Fibroblast of mammary gland (primary cell): ENCODE measurements at regions not wholly inside any gene's neighbourhood (a gene's known extent, or its start where the extent isn't known, plus 50 kb on each side); places are given as distances from the start of the nearest gene placed in this dataset.

Experiments used
- DNase-seq: peaks from one replicate; pipeline ENCODE4 v3.0.0-alpha.2; 2010; ENCODE audit warnings: low read depth
- H3K4me3 ChIP-seq: 2 replicates; pipeline ENCODE4 v1.5.1; 2011; ENCODE audit warnings: low read depth, mild to moderate bottlenecking, low read length, moderate library complexity; ENCODE audit not compliant: control insufficient read depth
- TF ChIP-seq, protein P1 (sequence below): conservative IDR thresholded peaks from 2 replicates; pipeline ENCODE4 v1.5.1; 2011; ENCODE audit warnings: low read depth, low read length, inconsistent platforms; ENCODE audit not compliant: control insufficient read depth, insufficient read depth

DNA sequence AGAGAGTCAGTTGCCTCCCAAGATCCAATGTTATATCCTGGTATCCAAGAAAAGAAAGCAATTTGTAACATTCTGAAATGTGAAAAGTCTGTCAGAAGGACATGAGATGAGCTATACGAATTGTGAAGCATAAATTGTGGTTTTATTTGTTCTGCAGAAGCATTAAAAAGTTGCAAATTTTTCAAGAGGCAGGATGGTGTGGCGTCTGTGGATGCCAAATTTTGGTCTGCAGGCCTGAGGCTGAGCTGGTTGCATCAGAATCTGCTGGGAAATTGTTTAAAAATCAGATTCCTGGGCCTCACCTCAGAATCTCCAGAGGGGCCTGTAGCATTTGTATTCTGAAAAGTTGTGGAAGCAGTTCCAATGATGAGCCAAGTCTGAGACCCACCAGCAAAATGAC lies 284.7 kb downstream of the NUAK1 start:
- TF ChIP-seq, protein P1, sequence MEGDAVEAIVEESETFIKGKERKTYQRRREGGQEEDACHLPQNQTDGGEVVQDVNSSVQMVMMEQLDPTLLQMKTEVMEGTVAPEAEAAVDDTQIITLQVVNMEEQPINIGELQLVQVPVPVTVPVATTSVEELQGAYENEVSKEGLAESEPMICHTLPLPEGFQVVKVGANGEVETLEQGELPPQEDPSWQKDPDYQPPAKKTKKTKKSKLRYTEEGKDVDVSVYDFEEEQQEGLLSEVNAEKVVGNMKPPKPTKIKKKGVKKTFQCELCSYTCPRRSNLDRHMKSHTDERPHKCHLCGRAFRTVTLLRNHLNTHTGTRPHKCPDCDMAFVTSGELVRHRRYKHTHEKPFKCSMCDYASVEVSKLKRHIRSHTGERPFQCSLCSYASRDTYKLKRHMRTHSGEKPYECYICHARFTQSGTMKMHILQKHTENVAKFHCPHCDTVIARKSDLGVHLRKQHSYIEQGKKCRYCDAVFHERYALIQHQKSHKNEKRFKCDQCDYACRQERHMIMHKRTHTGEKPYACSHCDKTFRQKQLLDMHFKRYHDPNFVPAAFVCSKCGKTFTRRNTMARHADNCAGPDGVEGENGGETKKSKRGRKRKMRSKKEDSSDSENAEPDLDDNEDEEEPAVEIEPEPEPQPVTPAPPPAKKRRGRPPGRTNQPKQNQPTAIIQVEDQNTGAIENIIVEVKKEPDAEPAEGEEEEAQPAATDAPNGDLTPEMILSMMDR = no peak
- DNase-seq = no peak
- H3K4me3 ChIP-seq = no peak overlapping the region

DNA sequence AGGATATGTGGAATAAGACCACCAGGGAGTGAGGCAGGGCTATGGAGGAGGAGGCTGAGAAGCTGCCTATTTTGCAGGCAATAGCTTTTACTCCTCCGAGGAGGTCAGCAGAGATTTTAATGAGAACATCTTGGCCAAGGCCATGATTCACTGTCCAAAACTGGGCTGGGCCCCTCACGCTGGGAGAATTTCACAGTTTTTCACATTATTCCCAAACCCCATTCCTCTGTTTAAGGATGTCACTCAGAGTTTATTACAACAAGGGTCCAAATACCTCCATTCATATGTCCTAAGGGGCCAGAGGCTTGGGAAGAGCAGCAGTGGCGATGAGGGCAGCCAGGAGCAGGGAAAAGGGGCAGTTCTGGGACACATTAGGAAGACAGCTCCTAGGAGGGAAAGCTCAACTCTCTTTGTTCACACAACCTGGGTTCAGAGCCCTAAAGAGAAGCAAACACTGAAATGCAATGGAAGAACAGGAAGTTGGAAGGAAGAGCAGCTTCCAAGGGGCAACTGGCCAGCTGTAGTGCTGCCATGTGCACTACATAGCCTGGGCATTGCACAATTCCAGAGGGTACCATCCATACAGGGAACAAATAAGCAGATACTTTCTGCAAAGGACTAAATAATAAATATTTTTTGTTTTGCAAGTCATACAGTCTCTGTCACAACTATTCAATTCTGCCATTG lies 283.2 kb downstream of the NUAK1 start:
- TF ChIP-seq, protein P1 = no peak
- H3K4me3 ChIP-seq = no peak overlapping the region
- DNase-seq = no peak

DNA sequence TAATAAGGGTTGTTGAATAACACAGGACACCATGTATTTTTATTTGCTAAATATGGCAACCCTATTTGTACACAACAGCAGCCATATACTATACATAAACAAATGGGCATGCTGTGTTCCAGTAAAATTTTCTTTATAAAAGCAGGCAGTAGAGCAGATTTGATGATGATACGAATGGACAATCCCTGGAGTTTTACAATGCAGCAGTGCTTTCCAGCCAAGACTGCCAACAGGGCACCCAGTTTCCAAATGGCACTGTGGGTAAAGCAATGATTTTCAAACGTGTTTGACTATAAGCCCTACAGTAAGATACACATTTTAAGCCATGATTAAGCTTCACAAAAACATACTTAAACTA lies 282.7 kb downstream of the NUAK1 start:
- TF ChIP-seq, protein P1 = no peak
- no peak for DNase-seq
- H3K4me3 ChIP-seq = no peak overlapping the region

DNA sequence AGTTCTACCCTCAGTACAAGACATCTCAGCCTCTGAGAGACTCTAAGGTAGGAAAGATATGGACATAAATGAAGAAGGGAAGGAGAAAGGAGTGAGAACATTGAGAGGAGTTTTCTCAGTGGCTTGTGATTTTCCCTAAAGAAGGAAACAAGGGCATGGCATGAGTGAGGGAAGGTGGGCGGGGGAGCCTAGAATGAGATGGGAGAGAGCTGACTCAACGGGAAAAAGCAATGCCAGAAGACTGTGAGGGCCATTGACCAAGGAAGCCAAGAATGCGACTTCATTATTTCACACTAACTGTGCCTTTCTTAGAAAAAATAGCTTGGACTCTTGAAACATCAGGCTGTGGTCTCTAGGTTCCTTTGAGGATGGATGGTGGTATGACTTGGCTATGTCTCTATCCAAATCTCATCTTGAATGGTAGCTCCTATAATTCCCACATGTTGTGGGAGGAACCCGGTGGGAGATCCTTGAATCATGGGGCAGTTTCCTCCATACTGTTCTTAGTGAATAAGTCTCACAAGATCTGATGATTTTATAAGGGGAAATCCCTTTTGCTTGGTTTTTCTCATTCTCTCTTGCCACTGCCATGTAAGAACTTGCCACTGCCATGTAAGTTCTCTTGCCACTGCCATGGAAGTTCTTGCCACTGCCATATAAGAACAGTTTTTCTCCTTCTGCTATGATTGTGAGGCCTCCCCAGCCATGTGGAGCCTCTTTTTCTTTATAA lies 279.6 kb downstream of the NUAK1 start:
- H3K4me3 ChIP-seq = no peak overlapping the region
- DNase-seq = no peak
- TF ChIP-seq, protein P1 = no peak

DNA sequence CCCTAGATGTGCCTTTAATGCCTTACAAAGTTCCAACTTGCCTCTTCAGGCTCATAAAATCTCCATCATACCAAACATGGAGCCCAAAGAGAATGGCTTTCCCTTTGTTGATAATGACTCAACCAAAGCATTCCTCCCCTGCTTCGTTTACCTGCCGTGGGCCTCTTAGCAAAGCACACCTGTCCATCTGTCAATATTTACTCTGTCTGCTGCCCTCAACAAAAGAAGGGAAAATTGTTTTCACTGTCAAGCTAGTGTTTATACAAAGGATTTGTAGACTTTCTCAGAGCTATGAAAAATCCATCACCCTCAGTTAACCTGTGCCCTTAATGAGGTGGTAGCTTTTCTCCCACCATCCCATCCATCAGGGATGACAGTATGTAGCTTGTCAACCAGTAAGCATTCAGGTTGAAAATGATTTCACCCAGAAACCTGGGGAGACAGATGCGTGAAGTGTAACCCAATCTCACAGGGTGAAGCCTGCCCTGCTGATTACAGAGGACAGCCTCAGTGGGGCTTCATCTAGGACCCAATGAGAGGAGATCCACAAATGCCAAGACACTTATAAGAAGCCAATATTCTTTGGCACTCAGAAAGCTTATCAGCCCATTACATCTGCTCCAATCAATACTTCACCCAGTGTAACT lies 278.1 kb downstream of the NUAK1 start:
- H3K4me3 ChIP-seq = no peak overlapping the region
- no peak for DNase-seq
- TF ChIP-seq, protein P1 = no peak

DNA sequence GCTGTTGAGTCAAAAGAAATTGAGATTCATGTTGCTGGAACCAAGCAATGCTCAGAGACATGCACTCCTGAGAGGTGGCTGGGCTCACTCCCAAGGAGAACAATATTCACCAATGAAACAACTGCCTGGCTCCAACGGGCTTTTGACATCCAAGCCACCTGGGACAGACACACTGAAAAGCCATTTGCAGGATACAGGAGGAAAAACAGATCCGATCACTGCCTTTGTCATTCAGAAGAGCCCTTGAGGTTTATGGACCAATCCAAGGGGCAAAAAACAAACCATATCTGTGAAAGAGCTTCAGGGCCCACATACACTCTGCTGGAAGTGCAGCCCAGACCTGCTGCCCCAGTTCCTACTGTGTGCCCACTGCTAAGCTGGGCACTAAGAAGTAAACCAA lies 277.5 kb downstream of the NUAK1 start:
- TF ChIP-seq, protein P1 = no peak
- DNase-seq = no peak
- H3K4me3 ChIP-seq = no peak overlapping the region
